Hematopoietic multipotent progenitor cell (in vitro differentiated cells): ENCODE measurements at regions not wholly inside any gene's neighbourhood (a gene's known extent, or its start where the extent isn't known, plus 50 kb on each side); places are given as distances from the start of the nearest gene placed in this dataset.

Experiments
- DNase-seq, 3 donors: peaks; one replicate each; pipeline ENCODE4 v3.0.0-alpha.2; 2011 to 2015; ENCODE audit warnings: low read depth in 2 of 3, low spot score in 2 of 3

DNA sequence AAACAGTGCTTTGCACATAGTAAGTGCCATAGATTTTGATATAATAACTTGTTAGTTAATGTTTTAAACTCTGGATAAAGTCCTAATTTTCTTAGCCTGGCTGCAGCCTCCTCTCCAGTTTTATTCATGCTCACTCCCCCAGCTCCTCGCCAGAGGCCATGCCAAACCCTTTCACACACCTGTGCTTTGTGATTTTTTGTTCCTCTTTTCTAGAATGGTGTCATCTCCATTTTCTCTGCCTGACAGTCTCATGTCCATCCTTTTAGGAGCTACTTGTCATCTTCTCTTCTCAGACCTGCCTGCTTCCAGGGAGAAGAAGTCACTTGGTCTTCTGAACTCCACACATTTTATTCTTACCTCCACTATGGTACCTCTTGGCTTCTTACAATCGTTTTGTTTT, 55.8 kb upstream of the SPATA13 start:
- DNase-seq = no peak

DNA sequence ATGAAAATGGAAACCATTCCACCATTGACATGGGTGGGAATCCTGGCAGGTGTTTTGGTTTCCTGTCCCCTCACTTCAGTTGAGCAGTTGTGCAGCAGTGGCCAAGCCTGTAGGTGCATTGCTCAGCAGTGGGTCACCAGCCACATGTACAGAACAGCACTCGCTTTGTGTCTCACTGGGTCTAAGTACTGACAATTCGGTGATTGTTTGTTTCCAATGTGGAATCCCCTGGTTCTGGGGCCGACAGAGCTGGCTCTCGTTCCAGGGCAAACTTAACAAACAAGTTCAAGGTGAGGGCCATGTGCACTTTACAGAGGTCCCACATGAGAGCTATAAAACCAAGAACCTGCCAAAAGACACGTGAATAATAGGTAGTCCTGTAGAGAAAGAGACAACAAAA, 54.1 kb upstream of the SPATA13 start:
- DNase-seq = no peak

DNA sequence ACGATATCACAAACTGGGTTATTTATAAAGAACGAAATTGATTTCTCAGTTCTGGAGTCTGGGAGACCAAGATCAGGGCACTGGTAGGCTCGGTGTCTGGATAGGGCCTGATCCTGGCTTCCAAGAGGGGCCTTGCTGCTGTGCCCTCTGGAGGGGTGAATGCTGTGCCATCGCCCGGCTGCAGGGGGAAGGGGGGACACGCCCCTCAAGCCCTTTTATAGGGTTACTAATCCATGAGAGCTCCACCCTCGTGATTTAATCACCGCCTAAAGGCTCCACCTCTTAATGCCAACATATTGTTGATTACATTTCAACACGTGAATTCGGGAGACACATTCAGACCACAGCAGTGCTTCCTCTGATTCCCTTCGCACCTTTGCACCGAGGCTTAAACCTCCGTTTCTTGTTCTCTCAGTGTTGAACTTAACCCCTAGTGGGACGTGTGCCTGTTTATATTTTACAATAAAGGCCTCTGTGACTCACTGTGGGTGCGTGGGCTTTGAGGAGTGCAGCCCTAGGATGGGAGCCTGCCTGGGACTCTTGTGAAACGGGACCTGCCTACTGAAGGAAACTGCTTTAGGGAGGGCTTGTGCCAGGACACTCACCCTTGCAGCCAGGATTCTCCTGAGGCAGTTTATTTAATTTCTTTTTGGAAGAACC, 52.4 kb upstream of the SPATA13 start:
- no peak for DNase-seq

DNA sequence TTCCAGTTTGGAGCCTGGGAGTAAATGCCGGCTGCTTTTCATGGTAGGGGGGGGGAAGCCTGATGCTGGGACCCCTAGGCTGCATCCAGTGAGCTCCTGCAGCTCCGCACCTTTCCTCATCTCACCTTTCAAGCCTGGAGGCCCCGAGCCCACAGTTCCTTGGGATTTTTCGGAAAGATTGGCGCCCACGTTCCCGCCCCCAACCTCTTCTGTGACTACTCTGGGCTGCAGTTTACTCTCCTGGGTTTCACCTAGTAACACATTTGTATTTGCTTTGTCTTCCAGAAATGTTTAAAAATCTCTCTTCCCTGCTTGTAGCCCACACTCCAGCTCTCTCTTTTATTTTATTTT, 51.9 kb upstream of the SPATA13 start:
- DNase-seq = no peak

DNA sequence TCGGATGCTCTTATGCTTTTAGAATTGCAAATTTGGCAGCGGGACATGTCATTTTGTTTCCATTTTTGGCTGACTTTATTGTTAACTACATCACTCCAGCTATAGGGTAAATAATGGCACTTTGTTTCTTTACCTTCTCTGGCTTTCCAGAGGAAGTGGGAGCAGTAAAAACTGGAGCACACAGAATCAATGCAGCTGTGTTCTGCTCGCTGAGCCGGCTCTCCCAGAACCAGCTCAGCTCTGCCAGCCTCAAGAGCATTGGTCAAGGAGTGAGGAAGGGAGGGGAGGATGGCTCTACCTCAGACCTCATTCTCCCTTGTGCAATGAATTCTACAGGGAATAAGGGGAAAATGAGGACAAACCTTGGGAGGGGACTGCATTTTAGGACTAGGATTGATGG, 50.5 kb upstream of the SPATA13 start:
- DNase-seq = no peak
